ENCODE measurements at regions not wholly inside any gene's neighbourhood (a gene's known extent, or its start where the extent isn't known, plus 50 kb on each side); places are given as distances from the start of the nearest gene placed in this dataset.
"Not testable (repeated sequence)": the region's sequence is repeated elsewhere in the genome, so short reads cannot be mapped to it uniquely, and the experiment has no call there.

GRCh38 chr1:217921126-217921904 is 290.2 kb downstream of the SPATA17 start:
- no peak for DNase-seq

GRCh38 chr1:217924924-217925323 is 293.8 kb downstream of the SPATA17 start:
- DNase-seq, result no peak

- DNase-seq, result no peak
Observed at GRCh38 chr1:217929213-217929885, 298.2 kb downstream of the SPATA17 start.

GRCh38 chr1:217943361-217943760 is 312.2 kb downstream of the SPATA17 start:
- no peak for DNase-seq

GRCh38 chr1:217944550-217944949 is 313.4 kb downstream of the SPATA17 start:
- DNase-seq, result no peak

GRCh38 chr1:217946511-217946910 is 315.4 kb downstream of the SPATA17 start:
- no peak for DNase-seq

GRCh38 chr1:217948741-217949140 is 317.6 kb downstream of the SPATA17 start:
- DNase-seq, result no peak

GRCh38 chr1:217953330-217953729 is 322.2 kb downstream of the SPATA17 start:
- no peak for DNase-seq

- DNase-seq, result no peak
Observed at GRCh38 chr1:217953922-217954321, 322.8 kb downstream of the SPATA17 start.

GRCh38 chr1:217955723-217956122 is 324.6 kb downstream of the SPATA17 start:
- no peak for DNase-seq

GRCh38 chr1:217965156-217965786 is 319.8 kb upstream of the RRP15 start:
- DNase-seq, result no peak

- DNase-seq, result no peak
Observed at GRCh38 chr1:217968085-217968484, 317.0 kb upstream of the RRP15 start.

GRCh38 chr1:217969428-217969827 is 315.7 kb upstream of the RRP15 start:
- DNase-seq, result no peak

GRCh38 chr1:217977943-217978342 is 307.1 kb upstream of the RRP15 start:
- no peak for DNase-seq

GRCh38 chr1:217981430-217981829 is 303.7 kb upstream of the RRP15 start:
- no peak for DNase-seq

GRCh38 chr1:217982331-217983050 is 302.6 kb upstream of the RRP15 start:
- DNase-seq, result no peak

- no peak for DNase-seq
Observed at GRCh38 chr1:217983051-217983375, 302.1 kb upstream of the RRP15 start.

- DNase-seq, result no peak
Observed at GRCh38 chr1:217985641-217986040, 299.5 kb upstream of the RRP15 start.

GRCh38 chr1:217989510-217989909 is 295.6 kb upstream of the RRP15 start:
- no peak for DNase-seq

- no peak for DNase-seq
Observed at GRCh38 chr1:217993439-217993838, 291.7 kb upstream of the RRP15 start.

- not testable (repeated sequence) for DNase-seq
Observed at GRCh38 chr1:218008296-218008695, 276.8 kb upstream of the RRP15 start.

GRCh38 chr1:218015106-218015505 is 270.0 kb upstream of the RRP15 start:
- DNase-seq, result not testable (repeated sequence)

GRCh38 chr1:218024211-218024720 is 260.8 kb upstream of the RRP15 start:
- DNase-seq, result no peak

All from inflammatory macrophage (primary cell).